ENCODE measurements at regions not wholly inside any gene's neighbourhood (a gene's known extent, or its start where the extent isn't known, plus 50 kb on each side); places are given as distances from the start of the nearest gene placed in this dataset.

DNA sequence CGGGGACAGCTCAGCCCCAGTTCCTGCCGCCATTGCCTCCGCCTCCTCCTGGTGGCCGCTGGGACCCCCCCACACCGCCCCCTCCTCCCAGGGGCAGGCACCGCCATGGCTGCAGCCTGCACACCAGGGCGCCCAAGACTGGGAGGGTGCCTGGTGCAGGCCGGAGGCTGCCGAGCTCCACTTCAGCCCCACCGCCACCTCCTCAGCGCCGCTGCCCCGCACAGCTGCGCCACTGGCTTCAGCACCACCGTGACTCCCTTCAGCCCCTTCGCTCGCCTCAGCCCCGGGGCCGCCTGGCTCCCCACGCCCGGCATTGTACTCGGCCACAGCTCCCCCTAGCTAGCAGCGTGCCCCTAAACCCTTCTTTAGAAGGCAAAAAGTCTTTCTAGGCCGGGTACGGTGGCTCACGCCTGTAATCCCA, 131.1 kb downstream of the CRYBB2 start:
- no peak for DNase-seq (ENCODE audit: low read depth)

DNA sequence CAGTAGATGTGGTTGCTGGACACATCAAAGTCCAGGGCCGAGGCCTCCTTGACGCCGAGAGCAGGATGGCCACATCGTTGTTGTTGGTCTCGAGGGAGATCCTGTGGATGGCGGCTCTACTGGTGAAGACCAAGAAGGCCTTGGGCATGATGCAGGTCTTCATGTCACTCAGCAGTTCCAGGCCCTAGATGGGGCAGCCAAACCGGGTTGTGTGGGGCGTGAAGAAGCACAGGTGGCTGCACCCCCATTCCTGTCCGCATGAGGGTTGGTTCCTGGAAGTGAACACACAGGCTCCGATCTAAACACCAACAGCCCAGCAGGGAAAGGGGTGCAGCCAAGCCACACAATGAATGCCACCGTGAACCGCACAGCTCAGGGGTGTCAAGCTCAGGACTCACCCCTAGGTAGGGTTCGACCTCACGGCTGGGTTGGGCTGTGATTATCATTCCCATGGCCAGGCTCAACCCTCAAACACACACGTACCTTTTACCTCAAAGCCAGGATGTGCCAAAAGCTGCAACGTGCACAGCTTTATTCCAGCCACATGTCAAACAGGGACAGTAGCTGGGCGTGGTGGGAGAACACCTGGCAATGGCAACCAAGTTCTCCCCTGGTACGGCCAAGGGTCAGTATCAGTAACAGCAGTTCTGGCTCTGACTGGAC, 132.3 kb downstream of the CRYBB2 start:
- no peak for DNase-seq (ENCODE audit: low read depth)

DNA sequence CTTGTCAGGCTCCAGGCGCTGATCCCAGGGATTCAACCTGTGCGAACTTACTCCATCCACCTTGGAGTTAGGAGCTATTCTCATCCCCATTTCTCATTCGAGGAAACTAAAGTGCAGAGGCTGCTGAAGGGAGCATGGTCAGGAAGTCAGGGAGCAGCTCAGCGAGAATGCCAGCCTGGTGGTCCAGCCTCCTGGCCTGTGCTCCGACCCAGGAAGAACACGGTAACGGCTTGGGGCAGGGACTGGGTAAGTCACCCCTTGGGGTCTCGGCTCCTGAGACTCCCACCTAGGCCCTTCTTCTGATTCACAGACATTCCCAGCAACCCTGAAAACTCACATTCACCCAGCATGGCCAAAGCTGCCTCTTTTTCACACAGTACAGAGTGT, 132.8 kb downstream of the CRYBB2 start:
- DNase-seq (ENCODE audit: low read depth): no peak

DNA sequence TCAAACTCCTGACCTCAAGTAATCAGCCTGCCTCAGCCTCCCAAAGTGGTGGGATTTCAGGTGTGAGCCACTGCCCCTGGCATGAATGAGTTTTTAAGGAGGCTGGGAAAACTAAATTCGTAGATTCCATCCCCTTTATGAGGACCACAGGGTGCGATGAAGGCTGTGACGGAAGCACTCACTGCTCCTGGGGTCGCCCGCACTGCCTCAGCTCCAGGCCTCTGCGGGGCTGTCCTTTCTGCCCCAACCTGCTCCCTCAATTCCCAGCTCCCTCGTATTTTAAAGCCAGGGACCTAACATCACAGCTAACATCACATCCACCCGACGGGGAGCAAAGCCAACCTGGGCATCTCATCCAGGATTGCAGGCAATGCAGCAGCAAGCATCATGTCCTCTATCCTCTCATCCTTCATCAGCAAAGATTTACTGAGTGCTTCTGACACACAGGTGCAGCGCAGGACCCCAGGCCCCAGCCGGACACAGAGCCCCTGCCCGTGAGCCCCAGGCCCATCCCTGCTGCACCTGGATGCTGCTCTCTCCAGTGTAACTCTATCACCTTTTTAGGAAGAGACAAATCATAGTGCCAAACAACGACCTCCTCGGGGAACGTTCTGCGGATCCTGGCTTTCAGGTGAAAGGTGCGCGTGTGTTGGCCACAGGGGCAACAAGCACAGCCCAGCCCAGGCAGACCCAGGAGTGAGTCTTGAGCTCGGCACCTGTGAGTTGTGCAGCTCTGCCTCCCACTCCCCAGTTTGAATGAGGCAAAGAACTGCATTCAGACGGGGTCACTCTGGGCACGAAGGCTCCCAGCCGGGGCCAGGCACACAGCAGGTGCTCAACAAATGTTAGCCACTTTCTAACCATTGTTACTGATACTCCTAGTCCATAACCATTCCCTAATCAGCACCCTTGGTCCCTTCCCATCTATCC, 134.3 kb downstream of the CRYBB2 start:
- no peak for DNase-seq (ENCODE audit: low read depth)

DNA sequence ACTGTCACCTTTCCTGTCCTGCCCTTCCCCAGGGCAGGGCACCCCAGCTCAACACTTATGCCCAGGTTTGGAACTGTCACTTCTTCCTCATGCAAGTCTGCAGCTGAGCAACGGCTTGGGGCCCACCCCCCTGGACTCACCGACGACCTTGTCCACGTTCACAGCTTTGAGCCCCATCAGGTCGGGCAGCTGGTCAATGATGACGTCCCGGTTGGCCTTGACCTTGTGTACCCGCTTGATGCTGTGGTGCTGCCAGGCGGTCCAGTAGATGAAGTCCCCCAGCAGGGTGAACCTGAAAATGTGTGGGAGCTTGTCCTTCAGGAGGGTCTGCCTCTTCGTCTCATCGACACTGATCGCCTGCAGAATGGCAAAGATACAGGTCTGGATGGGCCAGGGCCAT, 135.0 kb downstream of the CRYBB2 start:
- no peak for DNase-seq (ENCODE audit: low read depth)

DNA sequence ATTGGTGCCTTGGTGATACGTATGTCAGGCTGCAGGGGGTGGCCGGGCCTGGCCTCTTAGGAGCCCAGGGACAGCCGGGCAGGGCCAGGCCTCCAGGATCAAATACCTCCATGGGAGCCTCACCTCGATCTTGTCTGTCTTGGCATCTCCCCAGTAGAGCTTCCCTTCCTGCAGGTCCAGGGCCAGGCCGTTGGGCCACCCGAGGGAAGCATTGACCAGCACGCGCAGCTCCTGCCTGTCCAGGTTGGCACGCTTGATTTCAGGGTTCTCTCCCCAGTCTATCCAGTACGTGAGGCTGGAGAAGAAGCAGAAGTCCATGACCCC, 137.7 kb downstream of the CRYBB2 start:
- no peak for DNase-seq (ENCODE audit: low read depth)

DNA sequence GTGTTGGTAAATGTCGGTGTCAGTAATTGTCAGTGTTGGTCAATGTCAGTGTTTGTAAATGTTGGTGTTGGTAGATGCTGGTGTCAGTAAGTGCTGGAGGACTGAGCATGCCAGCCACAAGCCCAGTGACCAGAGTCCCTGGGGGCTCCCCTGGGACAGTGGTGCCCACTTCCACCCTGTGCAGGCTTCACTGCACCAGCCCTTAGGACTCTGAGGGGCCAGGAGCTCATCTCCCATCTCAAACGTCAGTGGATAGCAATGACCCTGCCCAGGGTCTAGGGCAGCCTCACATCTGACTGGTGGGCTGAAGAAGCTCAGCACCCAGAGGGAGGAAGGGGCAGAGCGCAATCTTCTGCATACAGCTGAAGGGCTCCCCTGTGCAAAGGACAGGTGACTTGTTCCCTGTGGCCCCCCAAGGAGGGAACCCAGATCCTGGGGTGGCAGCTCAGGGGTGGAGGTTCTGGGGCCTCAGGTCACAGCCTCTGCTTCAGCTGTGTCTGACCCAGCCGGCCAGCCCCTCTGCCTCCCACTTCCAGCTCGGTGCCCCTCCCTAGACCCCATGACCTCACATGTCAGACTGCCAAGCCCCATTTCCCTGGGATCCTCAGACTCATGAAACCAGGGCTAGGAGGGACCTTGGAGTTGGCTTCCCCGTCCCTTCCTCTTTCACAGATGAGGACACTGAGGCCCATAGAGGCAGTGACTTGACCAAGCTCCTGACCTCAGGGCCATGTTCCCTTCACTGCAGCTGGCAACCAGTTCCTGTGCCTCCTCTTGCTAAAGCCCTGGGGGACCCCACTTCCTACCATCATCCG, 138.4 kb downstream of the CRYBB2 start:
- DNase-seq (ENCODE audit: low read depth): no peak

DNA sequence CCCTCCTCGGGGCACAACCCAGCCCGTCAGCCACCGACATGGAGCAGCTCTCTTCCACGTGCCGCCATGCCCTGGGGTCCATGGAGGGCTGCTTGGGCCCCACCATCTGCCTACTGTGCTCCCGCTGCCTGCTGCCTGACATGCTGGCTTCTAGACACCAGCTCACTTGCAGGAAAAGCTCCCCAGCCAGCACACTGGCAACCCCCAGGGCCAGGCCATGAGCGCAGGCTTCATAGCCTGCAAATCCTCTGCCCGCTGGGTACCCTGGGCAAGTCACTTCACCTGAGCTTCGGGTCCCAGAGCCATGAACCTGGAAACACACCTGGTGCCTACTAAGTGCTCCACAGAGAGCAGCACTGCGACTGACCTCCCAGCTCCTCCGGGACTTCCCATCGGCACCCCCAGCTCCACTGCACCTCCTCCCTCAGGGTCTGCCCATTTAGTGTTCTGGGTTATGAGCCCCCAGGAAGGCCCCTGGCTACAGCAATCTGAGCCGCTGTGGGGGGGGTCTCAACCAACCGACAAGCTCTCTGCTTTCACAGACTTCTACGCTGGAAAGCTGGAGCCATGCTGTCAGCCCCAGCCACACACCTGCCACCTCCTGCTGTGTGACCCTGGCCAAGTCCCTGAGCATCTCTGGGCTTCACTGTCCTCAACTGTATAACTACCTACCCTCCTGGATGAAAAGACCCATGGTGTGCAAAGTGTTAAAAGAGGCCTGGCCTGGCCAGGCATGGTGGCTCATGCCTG, 139.2 kb downstream of the CRYBB2 start:
- no peak for DNase-seq (ENCODE audit: low read depth)

DNA sequence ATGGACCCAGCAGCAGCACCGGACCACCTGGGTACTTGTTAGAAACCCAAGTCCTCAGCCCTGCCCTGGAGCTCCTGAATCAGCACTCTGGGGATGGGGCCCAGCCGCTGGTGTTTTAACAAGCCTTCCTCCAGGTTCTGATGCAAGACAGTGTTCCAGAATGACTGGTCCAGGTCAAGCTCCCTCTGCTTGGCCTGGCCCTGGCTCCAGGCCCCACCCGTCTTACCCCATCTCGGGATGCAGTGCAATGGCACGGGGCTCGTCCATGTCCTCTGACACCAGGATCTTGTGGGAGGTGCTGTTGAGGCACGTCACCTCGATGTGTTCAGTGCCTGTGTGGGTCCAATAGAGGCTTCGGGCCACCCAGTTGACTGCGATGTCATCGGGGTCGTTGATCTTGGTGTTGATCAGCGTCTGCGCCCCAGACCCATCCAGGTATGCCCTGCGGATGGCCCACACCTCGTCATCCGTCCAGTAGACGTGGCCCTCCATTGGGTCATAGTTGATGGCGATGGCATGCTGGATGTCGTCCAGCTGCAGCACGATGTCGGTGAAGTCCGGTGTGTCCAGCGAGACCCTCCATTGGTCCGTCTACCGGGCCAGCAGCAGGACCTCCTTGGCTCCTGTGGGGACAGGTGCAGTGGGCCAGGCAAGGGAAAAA, 140.3 kb downstream of the CRYBB2 start:
- no peak for DNase-seq (ENCODE audit: low read depth)

DNA sequence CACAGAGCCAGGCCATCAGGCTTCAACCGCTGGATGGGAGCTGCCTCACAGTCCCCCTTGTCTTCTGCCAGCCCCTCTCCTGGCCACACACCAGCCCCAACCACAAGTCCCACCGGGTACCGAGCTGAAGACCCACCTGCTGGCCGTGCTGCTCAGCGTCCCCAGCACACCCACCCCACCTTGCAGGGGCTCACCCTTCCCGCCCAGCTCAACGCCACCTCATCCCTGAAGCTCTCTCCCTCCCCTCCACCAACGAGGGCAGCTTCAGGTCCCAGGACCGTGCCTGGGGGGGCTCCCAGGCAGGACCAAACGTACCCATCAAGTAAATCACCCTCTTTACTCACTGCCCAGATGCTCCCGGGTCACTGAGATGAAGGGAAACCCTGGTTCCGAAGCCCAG, 141.0 kb downstream of the CRYBB2 start:
- DNase-seq (ENCODE audit: low read depth): no peak

DNA sequence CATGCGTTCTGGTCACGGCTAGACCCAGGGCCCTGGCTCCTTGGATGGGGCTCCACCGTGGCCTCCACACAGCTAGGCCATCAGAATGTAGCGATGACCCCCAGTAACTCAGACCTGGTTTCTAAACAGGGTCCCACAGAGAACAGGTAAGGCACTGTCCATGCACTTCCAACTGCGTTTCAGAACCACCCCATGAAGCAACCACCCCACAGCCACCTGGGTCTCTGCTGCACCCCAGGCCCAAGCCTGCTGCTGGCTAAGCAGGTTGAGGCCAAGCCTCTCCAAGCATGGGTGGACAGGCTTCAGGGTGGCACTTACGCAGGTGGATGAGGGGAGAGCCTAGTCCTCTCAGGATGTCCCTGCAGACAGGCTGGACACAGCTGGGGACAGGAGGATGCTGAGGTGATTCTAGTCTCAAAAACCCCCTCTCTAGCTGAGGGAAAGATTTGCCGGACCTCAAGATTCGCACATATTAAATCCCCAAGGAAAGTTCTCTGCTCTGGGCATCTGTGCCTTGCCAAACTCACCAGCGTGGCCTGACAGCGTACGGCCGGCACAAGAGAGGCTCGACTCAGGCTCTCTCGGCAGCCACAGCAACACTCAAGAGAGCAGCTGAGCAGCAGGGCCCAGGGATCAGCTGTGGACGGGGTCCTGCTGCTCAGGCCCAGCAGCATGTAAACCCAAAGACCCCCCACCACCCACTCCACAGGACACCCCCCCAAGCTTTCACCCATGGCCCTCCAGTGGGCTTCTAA, 141.6 kb downstream of the CRYBB2 start:
- no peak for DNase-seq (ENCODE audit: low read depth)

DNA sequence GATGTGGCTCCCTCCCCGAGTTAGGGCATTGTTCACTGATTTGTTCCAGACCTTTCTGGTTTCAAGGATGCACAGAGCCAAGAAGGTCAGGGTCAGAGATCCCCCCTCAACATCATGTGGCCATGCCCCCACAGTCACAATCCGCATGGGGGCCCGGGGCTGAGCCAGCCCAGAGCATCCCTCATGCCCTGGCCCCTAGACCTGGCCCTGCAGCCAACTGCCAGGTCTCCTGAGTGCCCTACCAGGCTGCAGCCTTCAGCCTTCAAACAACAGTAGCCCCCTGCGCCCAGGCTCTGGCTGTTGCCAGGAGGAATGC, 142.4 kb downstream of the CRYBB2 start:
- no peak for DNase-seq (ENCODE audit: low read depth)

DNA sequence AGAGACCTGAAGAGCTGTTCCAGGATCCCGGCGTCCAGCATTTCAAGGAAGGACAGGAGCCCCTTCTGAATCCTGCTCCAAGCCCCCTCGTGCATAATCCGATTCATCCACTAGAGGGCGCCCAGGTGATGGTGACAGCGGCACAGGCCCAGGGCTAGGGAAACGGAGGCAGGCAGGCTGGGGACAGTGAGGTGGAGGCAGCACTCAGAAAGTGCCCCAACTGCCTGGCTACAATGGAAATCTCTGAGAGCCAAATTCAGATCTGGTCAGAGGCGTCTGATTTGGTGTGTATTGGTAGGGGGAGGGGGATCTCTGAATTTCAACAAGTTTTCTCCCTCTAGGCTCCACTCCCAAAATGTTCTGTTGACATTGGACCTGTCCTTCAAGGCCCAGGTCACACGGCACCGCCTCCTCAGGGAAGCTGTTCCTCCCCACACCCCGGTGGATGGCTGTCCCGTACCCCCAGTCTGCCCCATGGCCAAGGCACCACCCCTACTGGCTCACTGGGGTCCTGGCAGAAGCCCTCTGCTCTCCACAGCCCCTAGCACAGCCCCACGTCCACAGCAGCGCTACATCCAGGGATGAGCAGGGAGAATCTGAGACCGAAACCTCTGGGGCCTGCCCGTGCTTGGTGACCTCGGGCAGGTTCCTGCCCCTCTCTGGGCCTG, 142.9 kb downstream of the CRYBB2 start:
- peak; percentile 63 for DNase-seq (ENCODE audit: low read depth)

DNA sequence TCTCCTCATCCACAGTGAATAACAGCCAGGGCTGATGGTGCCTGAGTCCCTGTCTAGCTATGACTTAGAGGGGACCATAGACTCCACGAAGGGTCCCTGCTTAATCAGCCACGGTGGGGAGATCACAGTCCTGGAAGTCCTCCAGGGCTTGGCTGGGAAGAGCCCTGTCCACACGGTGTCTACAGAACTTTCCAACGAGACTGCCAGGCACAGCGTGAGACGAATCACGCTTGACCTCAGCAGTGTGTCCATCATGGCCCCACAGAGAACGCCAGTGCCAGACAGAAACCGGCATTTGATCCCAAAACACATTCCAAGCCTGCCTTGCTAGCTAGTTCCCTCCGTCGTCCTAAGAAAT, 143.4 kb downstream of the CRYBB2 start:
- no peak for DNase-seq (ENCODE audit: low read depth)

DNA sequence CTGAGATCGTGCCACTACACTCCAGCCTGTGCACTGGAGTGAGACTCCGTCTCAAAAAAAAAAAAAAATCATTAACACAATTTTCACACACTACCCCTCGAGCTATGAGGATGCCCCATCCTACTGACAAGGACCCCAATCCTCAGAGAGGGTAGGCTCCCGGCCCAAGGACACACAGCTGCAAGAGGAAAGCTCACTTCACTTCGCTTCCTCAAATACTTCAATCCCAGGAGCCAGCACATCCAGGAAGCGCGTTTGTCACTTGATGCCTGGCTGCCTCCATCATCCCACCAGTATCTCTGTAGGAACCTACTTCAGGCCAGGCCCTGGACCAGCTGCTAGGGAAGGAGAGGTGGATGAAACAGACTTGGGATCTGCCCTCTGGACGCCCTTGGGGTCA, 144.0 kb downstream of the CRYBB2 start:
- no peak for DNase-seq (ENCODE audit: low read depth)

DNA sequence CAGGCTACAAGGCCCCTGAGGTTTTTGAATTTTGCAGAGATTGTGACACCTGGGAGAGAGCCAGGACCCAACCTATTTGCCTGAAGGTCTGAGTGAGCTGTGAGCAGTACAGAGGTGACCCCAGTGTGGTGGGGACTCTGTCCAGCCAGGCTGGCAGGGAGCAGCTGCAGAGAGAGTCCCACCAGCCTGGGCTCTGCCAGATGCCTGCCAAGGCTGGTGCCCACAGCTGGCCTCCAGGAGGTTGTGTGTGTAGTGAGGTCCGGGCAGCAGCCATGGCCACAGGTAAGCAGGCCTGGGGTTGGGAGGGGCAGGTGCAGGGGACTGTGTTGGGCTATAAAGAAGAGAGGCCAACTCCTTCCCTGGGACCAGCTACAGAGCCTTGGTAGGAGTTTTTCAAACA, 144.8 kb downstream of the CRYBB2 start:
- DNase-seq (ENCODE audit: low read depth): no peak

DNA sequence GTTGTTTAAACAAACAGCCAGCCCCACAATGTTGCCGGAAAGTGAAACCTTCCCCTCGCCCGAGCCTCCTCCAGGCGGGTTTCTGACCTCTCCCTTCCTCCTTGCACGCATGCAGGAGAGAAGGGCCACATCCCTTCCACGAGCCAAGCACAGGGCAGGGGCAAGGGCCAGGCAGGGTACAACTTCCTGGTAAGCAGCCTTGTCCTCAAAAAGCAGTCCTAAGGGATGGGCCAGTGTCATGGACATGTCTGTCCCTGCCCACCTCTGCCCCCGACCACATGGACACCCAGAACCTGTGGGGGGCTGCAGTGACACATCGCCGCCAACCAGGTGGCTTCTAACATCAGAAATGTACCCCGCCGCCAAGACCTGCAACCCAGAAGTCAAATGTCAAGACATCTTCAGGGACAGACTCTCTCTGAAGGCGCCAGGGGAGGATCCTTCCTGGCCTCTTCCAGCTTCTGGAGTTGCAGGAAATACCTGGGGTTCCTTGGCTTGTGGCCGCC, 145.3 kb downstream of the CRYBB2 start:
- no peak for DNase-seq (ENCODE audit: low read depth)

DNA sequence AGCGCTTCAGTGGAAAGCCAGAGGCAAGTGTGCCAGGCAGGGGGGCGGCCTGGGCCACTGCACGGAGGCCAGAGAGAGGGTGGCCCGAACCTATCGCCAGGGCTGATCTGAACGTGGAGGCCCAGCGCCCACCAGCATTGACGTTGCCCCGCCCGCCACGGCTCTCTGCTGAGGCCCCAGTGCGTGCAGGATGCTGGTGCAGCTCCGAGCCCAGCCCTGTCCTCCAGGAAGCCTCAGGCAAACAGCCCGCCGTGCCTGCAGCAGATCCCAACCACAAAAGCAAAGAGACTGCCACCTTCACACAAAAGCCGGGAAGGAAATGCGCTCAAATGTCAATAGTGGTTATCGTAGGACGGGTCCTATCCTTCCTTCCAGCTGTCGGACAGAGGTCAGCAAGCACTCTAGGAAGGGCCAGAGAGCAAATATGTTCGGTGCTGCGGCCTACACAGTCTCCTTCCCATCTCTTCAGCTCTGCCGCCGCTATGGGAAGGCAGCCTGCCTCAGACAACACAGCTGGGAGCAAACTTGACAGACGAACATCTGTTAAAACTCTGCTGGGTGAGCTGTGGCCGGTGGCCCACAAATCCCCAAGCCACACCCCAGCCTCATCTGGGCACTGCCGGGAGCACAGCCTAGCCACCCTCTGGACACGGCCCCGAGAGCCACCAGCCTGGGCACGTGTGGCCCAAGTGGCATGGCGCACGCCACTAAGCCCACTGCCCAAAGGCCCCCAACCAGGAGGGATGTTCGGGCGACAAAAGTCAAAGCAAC, 146.2 kb downstream of the CRYBB2 start:
- DNase-seq (ENCODE audit: low read depth): no peak

DNA sequence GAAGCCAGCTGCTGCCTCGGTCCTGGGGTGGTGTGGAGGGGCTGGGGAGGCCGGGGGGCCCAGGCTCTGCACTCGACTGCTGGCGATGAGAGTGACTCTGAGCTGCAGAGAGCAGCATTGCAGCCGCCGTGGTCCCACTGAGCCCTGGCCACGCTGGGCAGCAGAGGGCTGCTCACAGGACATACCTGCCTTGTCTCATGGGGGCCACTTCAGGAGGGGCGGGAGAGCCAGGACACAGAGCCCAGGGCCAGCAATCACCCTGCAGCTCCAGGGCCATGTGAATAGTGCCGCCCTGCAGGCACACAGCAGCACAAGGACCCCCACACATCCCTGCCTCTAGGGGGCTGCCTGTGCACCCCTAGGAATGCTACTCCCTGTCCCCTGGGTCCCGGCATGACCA, 147.0 kb downstream of the CRYBB2 start:
- DNase-seq (ENCODE audit: low read depth): no peak
